Mesenchymal stem cell (in vitro differentiated cells and primary cell): ENCODE measurements at regions not wholly inside any gene's neighbourhood (a gene's known extent, or its start where the extent isn't known, plus 50 kb on each side); places are given as distances from the start of the nearest gene placed in this dataset.
"Not testable (repeated sequence)": the region's sequence is repeated elsewhere in the genome, so short reads cannot be mapped to it uniquely, and the experiment has no call there.

Experiments
- DNase-seq: peaks from one replicate; pipeline ENCODE4 v3.0.0-alpha.2; 2013
- H2AFZ ChIP-seq: one replicate; pipeline ENCODE4 v1.6.1; 2013; ENCODE audit warnings: low read depth, mild to moderate bottlenecking, control low read depth, inconsistent platforms, low read length, moderate library complexity
- H2AK5ac ChIP-seq: 2 replicates; pipeline ENCODE4 v1.6.1; 2013; ENCODE audit warnings: low read length, moderate library complexity, mild to moderate bottlenecking, inconsistent platforms; ENCODE audit not compliant: severe bottlenecking
- H2BK120ac ChIP-seq: one replicate; pipeline ENCODE4 v1.6.1; 2013; ENCODE audit warnings: low read depth, mild to moderate bottlenecking, inconsistent platforms, low read length, moderate library complexity
- H2BK12ac ChIP-seq, 2 experiments: one replicate each; pipeline ENCODE4 v1.6.1; 2013; ENCODE audit warnings: inconsistent platforms in 2 of 2, low read length in 2 of 2, mild to moderate bottlenecking in 2 of 2, moderate library complexity in 2 of 2, control low read depth in 1 of 2
- H2BK15ac ChIP-seq: one replicate; pipeline ENCODE4 v1.6.1; 2013; ENCODE audit warnings: mild to moderate bottlenecking, low read depth, inconsistent platforms; ENCODE audit not compliant: poor library complexity, severe bottlenecking
- H2BK5ac ChIP-seq: 2 replicates; pipeline ENCODE4 v1.6.1; 2013; ENCODE audit warnings: low read depth, mild to moderate bottlenecking, low read length, control low read depth, inconsistent platforms; ENCODE audit not compliant: poor library complexity, severe bottlenecking
- H3K14ac ChIP-seq, 2 experiments: one replicate each; pipeline ENCODE4 v1.6.1; 2013; ENCODE audit warnings: inconsistent platforms in 2 of 2, low read length in 2 of 2, control low read depth in 1 of 2, mild to moderate bottlenecking in 1 of 2, moderate library complexity in 1 of 2
- H3K18ac ChIP-seq, 2 experiments: one replicate each; pipeline ENCODE4 v1.6.1; 2013; ENCODE audit warnings: inconsistent platforms in 2 of 2, low read length in 2 of 2, control low read depth in 1 of 2, low read depth in 1 of 2, mild to moderate bottlenecking in 1 of 2
- H3K23ac ChIP-seq, 2 experiments: one replicate each; pipeline ENCODE4 v1.6.1; 2013; ENCODE audit warnings: inconsistent platforms in 2 of 2, low read length in 2 of 2, mild to moderate bottlenecking in 2 of 2, moderate library complexity in 2 of 2, control low read depth in 1 of 2
- H3K27ac ChIP-seq: 2 replicates; pipeline ENCODE4 v1.5.1; 2013; ENCODE audit warnings: mild to moderate bottlenecking, moderate library complexity, low read length, control low read depth, inconsistent platforms; ENCODE audit not compliant: poor library complexity, severe bottlenecking
- H3K27me3 ChIP-seq, 2 experiments: 2 replicates each; pipeline versions ENCODE4 v1.6.1 to v1.7.0; 2013; ENCODE audit warnings: low read length in 2 of 2, mild to moderate bottlenecking in 2 of 2, moderate library complexity in 2 of 2, control low read depth in 1 of 2, inconsistent platforms in 1 of 2; ENCODE audit not compliant: control insufficient read depth in 1 of 2, insufficient read depth in 1 of 2
- H3K36me3 ChIP-seq, 2 experiments: 2 replicates each; pipeline versions ENCODE4 v1.6.1 to v1.7.0; 2013; ENCODE audit warnings: low read length in 2 of 2, control low read depth in 1 of 2, inconsistent platforms in 1 of 2, low read depth in 1 of 2, mild to moderate bottlenecking in 1 of 2; ENCODE audit not compliant: insufficient read depth in 2 of 2, control insufficient read depth in 1 of 2
- H3K4ac ChIP-seq, 2 experiments: one replicate each; pipeline ENCODE4 v1.6.1; 2013; ENCODE audit warnings: inconsistent platforms in 2 of 2, low read length in 2 of 2, mild to moderate bottlenecking in 2 of 2, moderate library complexity in 2 of 2, control low read depth in 1 of 2, low read depth in 1 of 2
- H3K4me1 ChIP-seq: 2 replicates; pipeline ENCODE4 v1.6.1; 2013; ENCODE audit warnings: low read depth, low read length, control low read depth; ENCODE audit not compliant: control insufficient read depth, insufficient read depth
- H3K4me2 ChIP-seq: 2 replicates; pipeline ENCODE4 v1.6.1; 2013; ENCODE audit warnings: low read length, mild to moderate bottlenecking, inconsistent platforms; ENCODE audit not compliant: poor library complexity, severe bottlenecking
- H3K4me3 ChIP-seq, 2 experiments: 2 replicates each; pipeline versions ENCODE4 v1.5.1 to v1.7.0; 2013; ENCODE audit warnings: low read length in 2 of 2, mild to moderate bottlenecking in 2 of 2, control low read depth in 1 of 2, low read depth in 1 of 2; ENCODE audit not compliant: insufficient read depth in 1 of 2
- H3K79me1 ChIP-seq: replicated peaks from 2 replicates; pipeline ENCODE4 v1.6.1; 2013; ENCODE audit warnings: mild to moderate bottlenecking, control low read depth, low read length, inconsistent platforms; ENCODE audit not compliant: poor library complexity, severe bottlenecking
- H3K9ac ChIP-seq: 2 replicates; pipeline ENCODE4 v1.7.0; 2013; ENCODE audit warnings: mild to moderate bottlenecking, low read length, moderate library complexity
- H3K9me3 ChIP-seq: 2 replicates; pipeline ENCODE4 v1.7.0; 2013; ENCODE audit warnings: mild to moderate bottlenecking, low read length; ENCODE audit not compliant: control insufficient read depth
- H4K8ac ChIP-seq: one replicate; pipeline ENCODE4 v1.6.1; 2013; ENCODE audit warnings: inconsistent platforms, mild to moderate bottlenecking, low read length, moderate library complexity
- H4K91ac ChIP-seq: one replicate; pipeline ENCODE4 v1.6.1; 2013; ENCODE audit warnings: mild to moderate bottlenecking, low read length, inconsistent platforms
- WGBS: methylation state at CpG from one replicate; pipeline ENCODE4 v1.1.7; 2013; ENCODE audit warnings: mixed read lengths; 5-methylcytosine and 5-hydroxymethylcytosine counted together

DNA sequence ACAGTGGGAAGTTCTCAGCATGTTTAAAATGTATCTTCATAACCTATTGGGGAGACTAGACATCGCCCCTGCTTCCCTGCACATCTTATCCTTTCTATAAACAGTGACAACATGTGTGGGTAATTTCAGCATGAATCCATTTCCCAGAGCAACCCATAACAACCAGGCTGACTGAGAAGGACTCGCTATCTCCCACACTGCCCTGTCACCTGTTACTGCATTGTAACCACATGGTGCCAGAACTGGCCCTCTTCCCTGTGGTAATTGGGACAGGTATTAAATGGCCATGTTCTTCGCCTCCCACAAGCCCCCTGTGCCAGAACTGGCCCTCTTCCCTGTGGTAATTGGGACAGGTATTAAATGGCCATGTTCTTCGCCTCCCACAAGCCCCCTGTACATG, 71.5 kb upstream of the PPARGC1A start:
- H3K9me3 ChIP-seq, H2BK12ac ChIP-seq, H3K79me1 ChIP-seq, H2BK5ac ChIP-seq, H3K4me2 ChIP-seq, DNase-seq, H3K36me3 ChIP-seq, H2BK120ac ChIP-seq, H3K27ac ChIP-seq, H4K8ac ChIP-seq, H3K4me3 ChIP-seq, H3K23ac ChIP-seq, H4K91ac ChIP-seq, H2BK15ac ChIP-seq, H3K14ac ChIP-seq, H3K18ac ChIP-seq, H2AK5ac ChIP-seq, H3K4ac ChIP-seq, H3K9ac ChIP-seq, H3K27me3 ChIP-seq, H3K4me1 ChIP-seq, H2AFZ ChIP-seq: not testable (repeated sequence)
- WGBS = 86% methylated on average over 4 of the region's 4 CpGs

DNA sequence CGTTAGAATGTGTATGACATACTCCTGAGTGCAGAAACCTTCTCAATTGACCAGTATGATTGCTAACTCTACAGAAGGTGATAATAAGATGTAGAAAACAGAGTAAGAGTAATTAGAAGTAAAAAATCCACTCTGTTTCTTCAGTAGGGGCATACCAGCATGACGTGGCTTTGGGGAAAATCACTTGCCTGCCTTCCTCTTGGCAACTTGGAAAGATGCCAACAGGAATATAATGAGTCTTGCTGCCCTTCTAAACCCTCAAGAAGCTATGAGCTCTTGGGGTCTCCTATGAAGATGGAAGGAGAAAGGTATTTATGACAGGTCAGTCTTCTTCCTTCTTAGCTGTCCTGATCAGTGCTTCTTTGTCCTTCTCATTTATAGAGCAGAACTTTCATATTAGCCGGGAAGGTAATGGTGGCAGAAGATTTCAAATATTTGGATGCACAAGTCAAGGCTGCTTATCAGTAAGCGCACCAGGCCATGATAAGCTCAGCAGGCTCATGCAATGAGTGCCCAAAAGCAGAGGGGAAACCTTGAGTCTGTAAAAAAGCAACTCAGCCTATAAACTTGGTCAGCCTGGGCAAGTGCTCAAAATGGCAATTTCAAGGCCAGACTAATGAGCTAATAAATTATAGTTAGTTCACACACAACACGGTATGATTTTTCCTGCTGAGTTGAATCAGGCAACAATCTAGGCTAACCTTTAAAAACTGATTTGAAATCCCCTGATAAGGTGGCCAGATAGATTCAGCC, 69.7 kb upstream of the PPARGC1A start:
- no peaks in the 10 kb centered on the region for H3K4me1 ChIP-seq
- H2BK12ac ChIP-seq = no peak overlapping the region
- no peak overlapping the region for H3K4ac ChIP-seq
- no peak overlapping the region for H3K9ac ChIP-seq
- H3K36me3 ChIP-seq = no peaks in the 10 kb centered on the region
- H2BK5ac ChIP-seq = no peak overlapping the region
- H2BK15ac ChIP-seq = no peak overlapping the region
- H3K27ac ChIP-seq = no peak overlapping the region
- H2AFZ ChIP-seq = no peak overlapping the region
- H3K9me3 ChIP-seq = no peaks in the 10 kb centered on the region
- WGBS = 97% methylated on average over 5 of the region's 5 CpGs
- H2BK120ac ChIP-seq = no peak overlapping the region
- H4K91ac ChIP-seq = no peak overlapping the region
- no peak overlapping the region for H3K14ac ChIP-seq
- H4K8ac ChIP-seq = no peak overlapping the region
- H2AK5ac ChIP-seq = no peak overlapping the region
- H3K27me3 ChIP-seq = no peaks in the 10 kb centered on the region
- H3K4me3 ChIP-seq = no peak overlapping the region
- DNase-seq = no peak
- no peak overlapping the region for H3K4me2 ChIP-seq
- H3K23ac ChIP-seq = no peak overlapping the region
- H3K79me1 ChIP-seq = no peaks in the 10 kb centered on the region
- no peak overlapping the region for H3K18ac ChIP-seq

DNA sequence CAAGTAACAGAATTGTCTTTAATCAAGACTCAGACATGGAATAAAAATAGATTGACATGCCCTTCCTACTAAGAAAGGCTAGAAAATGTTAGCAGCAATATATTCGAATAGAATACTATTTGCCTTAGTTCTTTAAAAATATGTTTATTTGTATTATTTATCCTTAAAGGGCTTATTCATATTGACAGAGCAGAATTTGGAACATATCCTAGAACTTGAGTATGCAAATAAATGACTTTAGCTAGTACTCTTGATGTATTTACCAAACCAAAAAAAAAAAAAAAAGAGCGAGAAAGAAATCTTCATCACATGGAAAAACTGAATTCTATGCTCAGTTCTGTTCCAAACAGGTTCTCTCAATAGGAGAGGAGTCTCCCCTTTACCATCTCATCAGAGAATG, 68.9 kb upstream of the PPARGC1A start:
- H2BK120ac ChIP-seq = no peak overlapping the region
- WGBS = no CpG with 5 or more reads among the region's 2 CpGs
- H3K9me3 ChIP-seq = no peaks in the 10 kb centered on the region
- no peak overlapping the region for H4K8ac ChIP-seq
- H3K79me1 ChIP-seq = no peaks in the 10 kb centered on the region
- H2BK12ac ChIP-seq = no peak overlapping the region
- no peaks in the 10 kb centered on the region for H3K4me1 ChIP-seq
- no peak overlapping the region for H3K9ac ChIP-seq
- no peak overlapping the region for H2BK15ac ChIP-seq
- no peak overlapping the region for H3K4me2 ChIP-seq
- H4K91ac ChIP-seq = no peak overlapping the region
- no peaks in the 10 kb centered on the region for H3K27me3 ChIP-seq
- no peak overlapping the region for H2BK5ac ChIP-seq
- no peak overlapping the region for H3K27ac ChIP-seq
- H3K36me3 ChIP-seq = no peaks in the 10 kb centered on the region
- H3K23ac ChIP-seq = no peak overlapping the region
- no peak overlapping the region for H3K18ac ChIP-seq
- no peak overlapping the region for H2AFZ ChIP-seq
- no peak overlapping the region for H3K4me3 ChIP-seq
- H3K14ac ChIP-seq = no peak overlapping the region
- no peak overlapping the region for H2AK5ac ChIP-seq
- H3K4ac ChIP-seq = no peak overlapping the region
- no peak for DNase-seq

DNA sequence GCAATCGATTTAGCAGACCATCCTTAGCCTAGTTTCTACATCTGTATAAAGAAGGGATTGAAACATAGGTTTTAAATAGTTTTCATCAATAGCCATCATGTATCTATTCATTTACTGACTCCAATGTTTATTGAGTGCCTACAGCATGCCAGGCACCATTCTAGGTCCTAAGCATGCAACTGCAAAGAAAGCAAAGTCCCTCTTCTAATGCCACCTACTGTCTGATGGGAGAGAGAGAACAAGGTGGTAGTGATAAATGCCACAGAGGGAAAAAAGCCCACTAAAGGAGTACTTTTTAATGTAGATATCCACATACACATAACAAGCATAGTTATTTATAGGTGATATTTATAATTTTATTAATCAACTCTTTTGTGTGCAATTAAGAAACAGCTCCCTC, 67.6 kb upstream of the PPARGC1A start:
- H2BK120ac ChIP-seq = no peak overlapping the region
- no peak overlapping the region for H3K4ac ChIP-seq
- no peaks in the 10 kb centered on the region for H3K27me3 ChIP-seq
- no peak overlapping the region for H4K8ac ChIP-seq
- no peak overlapping the region for H3K14ac ChIP-seq
- no peak overlapping the region for H2AFZ ChIP-seq
- no peak overlapping the region for H2AK5ac ChIP-seq
- H3K9ac ChIP-seq = no peak overlapping the region
- no peaks in the 10 kb centered on the region for H3K9me3 ChIP-seq
- H2BK5ac ChIP-seq = no peak overlapping the region
- no peak overlapping the region for H3K4me2 ChIP-seq
- H3K79me1 ChIP-seq = no peaks in the 10 kb centered on the region
- H3K4me3 ChIP-seq = no peak overlapping the region
- H3K4me1 ChIP-seq = no peaks in the 10 kb centered on the region
- WGBS = no CpG with 5 or more reads among the region's 1 CpG
- H3K27ac ChIP-seq = no peak overlapping the region
- no peak for DNase-seq
- no peak overlapping the region for H2BK15ac ChIP-seq
- H3K36me3 ChIP-seq = no peaks in the 10 kb centered on the region
- H3K23ac ChIP-seq = no peak overlapping the region
- H4K91ac ChIP-seq = no peak overlapping the region
- no peak overlapping the region for H3K18ac ChIP-seq
- H2BK12ac ChIP-seq = no peak overlapping the region
